ENCODE measurements at regions not wholly inside any gene's neighbourhood (a gene's known extent, or its start where the extent isn't known, plus 50 kb on each side); places are given as distances from the start of the nearest gene placed in this dataset.
"Not testable (repeated sequence)": the region's sequence is repeated elsewhere in the genome, so short reads cannot be mapped to it uniquely, and the experiment has no call there.

DNA sequence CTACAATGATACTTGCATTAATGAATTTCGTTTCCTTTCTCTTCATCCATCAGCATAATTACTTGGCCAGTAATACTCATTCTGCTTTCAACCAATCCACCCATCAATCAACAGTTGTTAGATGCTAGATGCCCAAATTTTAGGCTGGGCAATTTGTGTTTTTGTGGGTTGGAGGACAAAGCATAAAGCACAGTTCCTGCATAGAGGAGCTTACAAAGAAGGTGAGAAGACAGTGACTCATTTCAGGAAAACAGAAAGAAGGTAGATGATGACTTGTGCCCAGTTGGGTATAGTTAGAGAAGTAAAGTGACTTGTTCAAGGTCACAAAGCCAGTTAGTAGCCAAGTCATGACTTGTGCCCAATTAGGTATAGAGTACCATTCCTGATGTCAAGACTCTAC, 1186.8 kb upstream of the CELF4 start:
- H3K27ac ChIP-seq (ENCODE audit: insufficient read depth in 1 of 2, low read depth in 1 of 2, low read length in 2 of 2, poor library complexity in 1 of 2, severe bottlenecking in 2 of 2): no peak overlapping the region
- DNase-seq: no peak
- H3K4me3 ChIP-seq (ENCODE audit: control insufficient read depth in 1 of 7, extremely low read depth in 1 of 7, insufficient read depth in 4 of 7, low read depth in 2 of 7, low read length in 6 of 7): no peak overlapping the region
- POLR2A ChIA-PET: no interaction called here
- CTCF ChIA-PET: no interaction called here
- H3K27me3 ChIP-seq (replicated peaks in 2 of 5; ENCODE audit: control insufficient read depth in 4 of 5, insufficient read depth in 5 of 5, low read length in 4 of 5): no peaks in the 10 kb centered on the region
- no peaks in the 10 kb centered on the region for H3K36me3 ChIP-seq (ENCODE audit: control insufficient read depth in 4 of 4, insufficient read depth in 4 of 4, low read length in 3 of 4)
- H3K9me3 ChIP-seq (ENCODE audit: control extremely low read depth in 1 of 5, control insufficient read depth in 4 of 5, insufficient read depth in 2 of 5, low read depth in 1 of 5, low read length in 4 of 5): no peaks in the 10 kb centered on the region
- WGBS (ENCODE audit: insufficient coverage): 100% methylated on average over 1 of the region's 1 CpG
- H3K4me1 ChIP-seq (ENCODE audit: control extremely low read depth in 1 of 4, control insufficient read depth in 4 of 4, insufficient read depth in 4 of 4, low read length in 3 of 4): no peaks in the 10 kb centered on the region

DNA sequence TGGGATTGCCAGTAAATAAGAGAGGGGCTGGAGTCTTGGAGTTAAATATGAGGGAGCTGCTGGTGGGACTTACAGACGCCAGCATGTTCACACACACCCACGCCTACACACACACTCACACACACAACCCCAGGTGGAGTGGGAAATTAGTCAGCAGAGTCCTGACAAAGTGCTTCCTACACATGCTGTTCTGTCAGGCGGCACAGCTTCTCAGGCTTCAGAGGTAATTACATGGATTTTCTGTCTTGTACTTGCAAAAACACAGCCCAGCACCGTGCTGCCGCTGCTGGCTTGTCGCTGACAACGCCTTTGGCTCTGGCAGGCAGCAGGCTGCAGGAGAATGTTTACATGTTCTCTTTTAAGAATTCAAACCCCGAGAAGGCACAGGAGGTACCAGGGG, 1186.3 kb upstream of the CELF4 start:
- DNase-seq: peak in 1 of 3 donors; percentile 1
- Histone ChIP-seq H3K9me3 (ENCODE audit: control extremely low read depth in 1 of 5, control insufficient read depth in 4 of 5, insufficient read depth in 2 of 5, low read depth in 1 of 5, low read length in 4 of 5) (no peaks in the 10 kb centered on the region), H3K4me3 (ENCODE audit: control insufficient read depth in 1 of 7, extremely low read depth in 1 of 7, insufficient read depth in 4 of 7, low read depth in 2 of 7, low read length in 6 of 7) (no peak overlapping the region), H3K36me3 (ENCODE audit: control insufficient read depth in 4 of 4, insufficient read depth in 4 of 4, low read length in 3 of 4) (no peaks in the 10 kb centered on the region), H3K27me3 (replicated peaks in 2 of 5; ENCODE audit: control insufficient read depth in 4 of 5, insufficient read depth in 5 of 5, low read length in 4 of 5) (no peaks in the 10 kb centered on the region), H3K4me1 (ENCODE audit: control extremely low read depth in 1 of 4, control insufficient read depth in 4 of 4, insufficient read depth in 4 of 4, low read length in 3 of 4) (no peaks in the 10 kb centered on the region), H3K27ac (ENCODE audit: insufficient read depth in 1 of 2, low read depth in 1 of 2, low read length in 2 of 2, poor library complexity in 1 of 2, severe bottlenecking in 2 of 2) (no peak overlapping the region)
- ChIA-PET POLR2A (no interaction called here), CTCF (no interaction called here)
- 61% methylated on average over 6 of the region's 8 CpGs for WGBS (ENCODE audit: insufficient coverage)

DNA sequence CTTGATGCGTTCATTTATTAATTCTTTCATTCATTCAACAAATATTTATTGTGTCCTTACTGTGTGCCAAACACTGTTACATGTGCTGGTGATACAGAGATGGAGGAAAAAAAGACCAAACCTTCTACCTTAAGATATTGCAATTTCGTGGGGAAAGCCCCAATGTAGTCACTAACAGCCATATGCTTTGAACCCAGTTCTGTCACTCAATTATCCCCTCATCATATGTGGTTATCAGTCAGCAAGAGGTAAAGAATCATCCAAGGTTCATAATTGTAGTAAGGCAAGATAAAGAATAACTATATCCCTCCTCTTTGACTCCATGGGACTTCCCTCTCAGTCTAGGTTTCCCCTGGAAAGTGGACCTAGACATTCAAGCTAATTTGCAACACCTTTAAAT, 1185.6 kb upstream of the CELF4 start:
- H3K27me3 ChIP-seq (replicated peaks in 2 of 5; ENCODE audit: control insufficient read depth in 4 of 5, insufficient read depth in 5 of 5, low read length in 4 of 5): no peaks in the 10 kb centered on the region
- ChIA-PET POLR2A (no interaction called here), CTCF (no interaction called here)
- WGBS (ENCODE audit: insufficient coverage): no CpG with 5 or more reads among the region's 2 CpGs
- no peak for DNase-seq
- H3K9me3 ChIP-seq (ENCODE audit: control extremely low read depth in 1 of 5, control insufficient read depth in 4 of 5, insufficient read depth in 2 of 5, low read depth in 1 of 5, low read length in 4 of 5): no peaks in the 10 kb centered on the region
- no peaks in the 10 kb centered on the region for H3K4me1 ChIP-seq (ENCODE audit: control extremely low read depth in 1 of 4, control insufficient read depth in 4 of 4, insufficient read depth in 4 of 4, low read length in 3 of 4)
- no peak overlapping the region for H3K4me3 ChIP-seq (ENCODE audit: control insufficient read depth in 1 of 7, extremely low read depth in 1 of 7, insufficient read depth in 4 of 7, low read depth in 2 of 7, low read length in 6 of 7)
- H3K36me3 ChIP-seq (ENCODE audit: control insufficient read depth in 4 of 4, insufficient read depth in 4 of 4, low read length in 3 of 4): no peaks in the 10 kb centered on the region
- no peak overlapping the region for H3K27ac ChIP-seq (ENCODE audit: insufficient read depth in 1 of 2, low read depth in 1 of 2, low read length in 2 of 2, poor library complexity in 1 of 2, severe bottlenecking in 2 of 2)

DNA sequence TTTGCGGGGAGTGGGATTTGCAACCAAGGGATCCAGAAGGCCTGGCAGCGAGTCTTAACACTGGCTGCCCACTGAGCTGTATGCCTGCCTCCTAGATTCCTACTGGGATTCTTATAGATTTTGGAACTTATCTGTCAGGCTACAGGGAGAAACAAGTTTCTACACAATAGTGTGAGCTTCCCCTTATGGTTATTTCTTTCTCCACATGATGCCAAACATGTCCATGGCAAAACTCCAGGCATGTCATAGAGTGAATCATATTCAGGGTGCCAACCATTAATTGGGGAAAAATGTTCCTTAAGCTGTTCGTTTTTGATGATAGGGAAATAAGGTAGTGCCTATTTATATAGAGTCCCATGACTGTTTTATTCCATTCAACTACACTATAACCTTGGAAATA, 1185.2 kb upstream of the CELF4 start:
- 100% methylated on average over 2 of the region's 3 CpGs for WGBS (ENCODE audit: insufficient coverage)
- CTCF ChIA-PET: no interaction called here
- Histone ChIP-seq H3K27ac (ENCODE audit: insufficient read depth in 1 of 2, low read depth in 1 of 2, low read length in 2 of 2, poor library complexity in 1 of 2, severe bottlenecking in 2 of 2) (no peak overlapping the region), H3K27me3 (replicated peaks in 2 of 5; ENCODE audit: control insufficient read depth in 4 of 5, insufficient read depth in 5 of 5, low read length in 4 of 5) (no peaks in the 10 kb centered on the region), H3K4me1 (ENCODE audit: control extremely low read depth in 1 of 4, control insufficient read depth in 4 of 4, insufficient read depth in 4 of 4, low read length in 3 of 4) (no peaks in the 10 kb centered on the region), H3K4me3 (ENCODE audit: control insufficient read depth in 1 of 7, extremely low read depth in 1 of 7, insufficient read depth in 4 of 7, low read depth in 2 of 7, low read length in 6 of 7) (no peak overlapping the region), H3K36me3 (ENCODE audit: control insufficient read depth in 4 of 4, insufficient read depth in 4 of 4, low read length in 3 of 4) (no peaks in the 10 kb centered on the region), H3K9me3 (ENCODE audit: control extremely low read depth in 1 of 5, control insufficient read depth in 4 of 5, insufficient read depth in 2 of 5, low read depth in 1 of 5, low read length in 4 of 5) (no peaks in the 10 kb centered on the region)
- POLR2A ChIA-PET: no interaction called here
- no peak for DNase-seq

DNA sequence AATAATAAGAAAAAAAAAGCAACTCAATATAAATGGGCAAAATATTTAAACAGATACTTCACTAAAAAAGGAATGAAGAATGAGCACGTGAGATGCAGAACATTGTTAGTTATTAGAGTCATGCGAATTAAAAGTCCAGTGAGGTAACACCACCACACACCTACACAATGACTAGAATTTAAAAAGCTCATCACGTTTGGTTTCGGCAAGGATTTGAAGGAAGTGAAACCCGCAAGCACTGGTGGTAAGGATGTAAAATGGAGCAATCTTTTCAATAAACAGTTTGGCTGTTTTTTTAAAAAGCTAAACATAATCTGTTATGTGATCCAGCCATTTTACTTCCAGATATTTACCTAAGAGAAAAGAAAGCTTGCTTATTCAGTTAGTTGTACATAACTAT, 1181.6 kb upstream of the CELF4 start:
- Histone ChIP-seq H3K27me3 (replicated peaks in 2 of 5; ENCODE audit: control insufficient read depth in 4 of 5, insufficient read depth in 5 of 5, low read length in 4 of 5) (no peaks in the 10 kb centered on the region), H3K4me1 (ENCODE audit: control extremely low read depth in 1 of 4, control insufficient read depth in 4 of 4, insufficient read depth in 4 of 4, low read length in 3 of 4) (no peaks in the 10 kb centered on the region), H3K36me3 (ENCODE audit: control insufficient read depth in 4 of 4, insufficient read depth in 4 of 4, low read length in 3 of 4) (no peaks in the 10 kb centered on the region), H3K4me3 (ENCODE audit: control insufficient read depth in 1 of 7, extremely low read depth in 1 of 7, insufficient read depth in 4 of 7, low read depth in 2 of 7, low read length in 6 of 7) (no peak overlapping the region), H3K9me3 (ENCODE audit: control extremely low read depth in 1 of 5, control insufficient read depth in 4 of 5, insufficient read depth in 2 of 5, low read depth in 1 of 5, low read length in 4 of 5) (peaks cover 0 to 3% (median 0%) of the 10 kb centered on the region in 5 experiments), H3K27ac (ENCODE audit: insufficient read depth in 1 of 2, low read depth in 1 of 2, low read length in 2 of 2, poor library complexity in 1 of 2, severe bottlenecking in 2 of 2) (no peak overlapping the region)
- WGBS (ENCODE audit: insufficient coverage): no CpG with 5 or more reads among the region's 5 CpGs
- CTCF ChIA-PET: no interaction called here
- no peak for DNase-seq
- POLR2A ChIA-PET: no interaction called here

DNA sequence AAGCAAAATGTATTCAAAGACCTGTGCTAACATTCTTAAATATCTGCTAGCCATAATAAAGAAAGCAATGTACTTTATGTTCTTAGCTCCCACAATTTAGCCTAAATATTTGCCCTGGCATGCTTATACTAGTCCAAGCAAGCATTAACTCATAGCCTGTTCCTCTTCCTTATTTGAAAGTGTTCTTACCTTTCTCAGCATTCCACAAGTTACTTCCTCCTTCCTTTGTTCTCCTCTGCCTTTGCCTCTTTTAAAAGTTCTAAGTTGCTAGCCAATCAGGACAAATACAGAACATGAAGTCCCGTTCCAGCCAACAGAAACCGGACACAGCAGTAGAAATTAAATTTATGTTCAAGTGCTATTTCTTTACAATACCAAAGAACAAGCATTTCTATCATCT, 1154.6 kb upstream of the CELF4 start:
- DNase-seq; H3K4me1 ChIP-seq (ENCODE audit: control extremely low read depth in 1 of 4, control insufficient read depth in 4 of 4, insufficient read depth in 4 of 4, low read length in 3 of 4); H3K27me3 ChIP-seq (replicated peaks in 2 of 5; ENCODE audit: control insufficient read depth in 4 of 5, insufficient read depth in 5 of 5, low read length in 4 of 5); CTCF ChIA-PET; H3K4me3 ChIP-seq (ENCODE audit: control insufficient read depth in 1 of 7, extremely low read depth in 1 of 7, insufficient read depth in 4 of 7, low read depth in 2 of 7, low read length in 6 of 7); H3K27ac ChIP-seq (ENCODE audit: insufficient read depth in 1 of 2, low read depth in 1 of 2, low read length in 2 of 2, poor library complexity in 1 of 2, severe bottlenecking in 2 of 2); H3K9me3 ChIP-seq (ENCODE audit: control extremely low read depth in 1 of 5, control insufficient read depth in 4 of 5, insufficient read depth in 2 of 5, low read depth in 1 of 5, low read length in 4 of 5); H3K36me3 ChIP-seq (ENCODE audit: control insufficient read depth in 4 of 4, insufficient read depth in 4 of 4, low read length in 3 of 4): not testable (repeated sequence)
- no CpG with 5 or more reads among the region's 2 CpGs for WGBS (ENCODE audit: insufficient coverage)
- POLR2A ChIA-PET: interaction anchor here (0.6 kb wide), 1 partner anchor 28 kb away, joined by 3 read pairs; no protein-coding TSS in a partner anchor

DNA sequence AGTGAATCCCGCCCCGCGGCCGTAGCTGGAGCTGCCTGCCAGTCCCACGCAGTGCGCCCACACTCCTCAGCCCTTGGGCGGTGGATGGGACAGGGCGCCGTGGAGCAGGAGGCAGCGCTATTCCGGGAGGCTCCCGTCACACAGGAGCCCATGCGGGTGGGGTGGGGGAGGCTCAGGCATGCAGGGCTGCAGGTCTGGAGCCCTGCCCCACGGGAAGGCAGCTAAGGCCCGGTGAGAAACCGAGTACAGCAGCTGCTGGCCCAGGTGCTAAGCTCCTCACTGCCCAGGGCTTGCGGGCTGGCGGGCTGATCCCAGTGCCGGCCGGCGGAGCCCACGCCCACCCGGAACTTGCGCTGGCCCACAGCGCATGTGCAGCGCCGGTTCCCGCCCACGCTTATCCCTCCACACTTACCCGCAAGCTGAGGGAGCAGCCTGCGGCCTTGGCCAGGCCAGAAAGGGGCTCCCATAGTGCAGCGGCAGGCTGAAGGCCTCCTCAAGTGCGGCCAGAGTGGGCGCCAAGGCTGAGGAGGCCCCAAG, 1152.8 kb upstream of the CELF4 start:
- H3K36me3 ChIP-seq (ENCODE audit: control insufficient read depth in 4 of 4, insufficient read depth in 4 of 4, low read length in 3 of 4): no peaks in the 10 kb centered on the region
- 98% methylated on average over 28 of the region's 34 CpGs for WGBS (ENCODE audit: insufficient coverage)
- no peak overlapping the region for H3K4me3 ChIP-seq (ENCODE audit: control insufficient read depth in 1 of 7, extremely low read depth in 1 of 7, insufficient read depth in 4 of 7, low read depth in 2 of 7, low read length in 6 of 7)
- no peak for DNase-seq
- no peaks in the 10 kb centered on the region for H3K4me1 ChIP-seq (ENCODE audit: control extremely low read depth in 1 of 4, control insufficient read depth in 4 of 4, insufficient read depth in 4 of 4, low read length in 3 of 4)
- CTCF ChIA-PET: no interaction called here
- H3K27me3 ChIP-seq (replicated peaks in 2 of 5; ENCODE audit: control insufficient read depth in 4 of 5, insufficient read depth in 5 of 5, low read length in 4 of 5): no peaks in the 10 kb centered on the region
- POLR2A ChIA-PET: no interaction called here
- no peaks in the 10 kb centered on the region for H3K9me3 ChIP-seq (ENCODE audit: control extremely low read depth in 1 of 5, control insufficient read depth in 4 of 5, insufficient read depth in 2 of 5, low read depth in 1 of 5, low read length in 4 of 5)
- no peak overlapping the region for H3K27ac ChIP-seq (ENCODE audit: insufficient read depth in 1 of 2, low read depth in 1 of 2, low read length in 2 of 2, poor library complexity in 1 of 2, severe bottlenecking in 2 of 2)
